GM19238 (cell line): ENCODE measurements at regions not wholly inside any gene's neighbourhood (a gene's known extent, or its start where the extent isn't known, plus 50 kb on each side); places are given as distances from the start of the nearest gene placed in this dataset.
"Not testable (repeated sequence)": the region's sequence is repeated elsewhere in the genome, so short reads cannot be mapped to it uniquely, and the experiment has no call there.

Experiments
- DNase-seq: peaks from one replicate; pipeline ENCODE4 v3.0.0; 2011; ENCODE audit warnings: low spot score; ENCODE audit not compliant: insufficient read length

DNA sequence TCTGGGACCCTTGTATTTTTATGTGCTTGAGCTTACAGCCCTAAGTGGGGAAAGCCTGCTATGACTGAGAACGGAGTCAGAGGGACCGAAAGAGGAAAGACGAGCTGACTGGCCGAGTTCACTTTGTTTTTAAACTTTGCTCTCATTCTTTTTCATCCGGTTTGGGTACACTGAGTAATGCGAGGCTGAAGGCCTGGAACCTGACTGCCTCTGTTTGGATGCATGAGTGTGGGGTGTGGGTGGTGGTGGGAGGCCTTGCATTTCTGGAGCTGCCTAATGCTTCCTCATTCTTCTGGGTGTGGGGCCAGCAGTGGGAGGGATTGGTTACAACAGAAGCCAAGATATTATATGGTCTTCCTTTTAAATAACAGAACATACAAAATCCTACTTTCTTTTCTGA is 155.5 kb downstream of the BUB3 start:
- DNase-seq: no peak

DNA sequence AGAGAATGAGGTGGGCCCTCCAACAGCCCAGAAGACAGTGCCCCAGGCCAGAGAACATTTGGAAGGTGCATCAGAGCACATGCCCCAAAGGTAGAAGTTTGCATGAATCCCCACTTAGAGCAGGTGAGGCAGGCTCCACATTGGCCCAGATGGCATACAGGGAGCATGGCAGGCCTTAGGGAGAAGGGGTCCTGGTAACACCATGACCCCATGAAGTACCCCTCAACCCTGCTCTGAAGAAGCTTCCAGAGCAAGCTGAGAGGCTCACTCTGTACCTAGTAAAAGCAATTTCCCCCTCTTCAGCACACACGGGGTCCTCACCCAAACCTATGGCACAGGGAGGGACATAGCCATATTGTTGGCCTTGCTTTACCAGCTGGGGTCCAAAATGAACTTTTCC is 162.6 kb downstream of the BUB3 start:
- no peak for DNase-seq

DNA sequence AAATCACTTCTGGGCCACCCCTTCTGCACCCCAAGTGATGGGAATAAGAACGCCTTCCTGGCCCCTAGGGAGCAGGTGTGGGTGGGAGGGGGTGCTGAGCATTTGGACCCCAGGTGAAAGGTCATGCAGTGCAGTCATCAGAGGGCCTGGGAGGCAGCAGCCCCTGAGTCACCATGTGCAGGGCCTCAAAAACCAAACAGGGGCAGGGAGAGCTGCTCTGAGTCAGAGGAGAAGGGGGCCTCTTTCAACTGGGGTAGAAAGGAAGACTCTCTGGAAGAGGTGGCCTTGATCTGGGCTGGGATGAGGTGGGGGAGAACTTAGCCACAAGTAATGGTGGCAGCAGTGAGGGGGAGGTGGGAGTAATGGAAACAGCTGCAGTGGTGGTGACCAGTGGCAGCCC is 164.3 kb downstream of the BUB3 start:
- DNase-seq: no peak

DNA sequence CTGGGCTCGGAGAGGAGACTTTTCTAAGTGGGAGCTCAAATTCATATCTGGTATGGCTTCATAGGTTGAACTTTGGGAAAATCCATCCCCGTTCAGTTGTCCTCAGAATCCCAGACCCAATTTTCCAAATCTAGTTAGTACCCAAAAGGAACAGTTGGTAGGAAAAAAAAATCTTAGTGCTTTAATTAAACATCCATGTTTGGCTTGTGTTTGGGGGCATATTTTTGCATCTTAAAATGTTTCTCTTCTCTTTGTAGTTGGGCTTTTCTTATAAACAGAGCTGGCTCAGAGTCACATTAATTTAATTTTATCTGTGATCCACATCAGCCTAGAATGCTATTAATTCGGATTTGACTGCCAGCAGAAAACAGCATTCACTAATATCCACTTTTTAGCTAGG is 165.9 kb downstream of the BUB3 start:
- DNase-seq: no peak

DNA sequence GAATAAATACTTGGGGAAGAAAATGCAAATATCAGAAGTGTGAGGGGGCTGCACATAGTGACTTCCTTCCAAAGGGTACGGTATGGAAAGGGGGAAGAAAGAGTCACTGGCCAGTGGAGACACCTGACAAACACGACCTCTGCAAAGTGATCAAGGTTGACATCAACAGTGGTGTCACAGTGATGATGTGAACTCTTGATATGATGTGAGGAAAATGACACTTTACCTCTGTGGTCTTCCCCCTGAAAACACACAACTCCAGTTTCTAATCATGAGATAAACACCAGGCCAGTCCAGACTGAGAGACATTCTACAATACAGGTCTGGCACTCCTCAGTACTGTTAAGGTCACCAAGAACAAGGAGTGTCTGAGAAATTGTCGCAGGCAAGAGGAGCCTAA is 169.7 kb downstream of the BUB3 start:
- no peak for DNase-seq

DNA sequence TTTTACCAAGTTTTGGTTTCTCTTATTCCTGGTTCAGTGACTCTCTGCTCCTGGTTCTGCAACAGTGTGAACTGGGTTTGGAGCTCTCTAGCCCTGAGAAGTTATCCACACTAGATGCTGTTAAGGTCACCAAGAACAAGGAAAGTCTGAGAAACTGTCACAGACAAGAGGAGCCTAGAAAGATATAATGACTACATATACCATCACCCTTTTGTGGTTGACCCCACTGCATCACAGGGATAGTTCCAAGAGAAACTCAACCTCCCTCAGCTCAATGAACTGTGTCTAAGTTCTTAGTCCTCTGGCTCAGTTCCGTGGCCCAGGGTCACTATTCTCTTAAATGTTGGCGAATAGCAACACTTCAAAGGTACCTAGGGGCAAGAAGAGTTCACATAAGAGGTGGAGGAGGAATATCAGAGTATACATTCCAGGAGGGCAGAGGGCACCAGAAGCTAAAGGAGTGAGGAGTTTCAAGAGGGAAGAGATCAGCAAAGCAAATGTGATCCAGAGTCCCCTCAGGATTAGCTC is 171.5 kb downstream of the BUB3 start:
- DNase-seq: no peak

DNA sequence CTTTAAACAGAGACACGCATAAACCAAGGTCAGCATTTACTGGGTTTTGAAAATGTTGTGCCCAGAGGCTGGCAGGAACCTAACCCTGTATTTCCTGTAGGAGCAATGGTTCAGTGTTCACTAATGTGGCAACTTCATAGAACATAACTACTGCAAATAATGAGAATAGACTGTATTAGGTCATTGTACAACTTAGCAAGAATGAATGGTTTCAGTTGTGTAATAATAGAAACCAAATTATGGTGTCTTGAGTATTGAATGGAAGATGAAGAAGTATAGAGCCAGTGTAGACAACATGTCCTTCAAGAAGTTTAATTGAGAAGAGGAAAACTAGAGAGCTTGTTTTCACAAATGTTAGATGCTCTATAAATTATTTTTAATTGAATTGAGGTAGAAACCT is 172.5 kb downstream of the BUB3 start:
- DNase-seq: no peak

DNA sequence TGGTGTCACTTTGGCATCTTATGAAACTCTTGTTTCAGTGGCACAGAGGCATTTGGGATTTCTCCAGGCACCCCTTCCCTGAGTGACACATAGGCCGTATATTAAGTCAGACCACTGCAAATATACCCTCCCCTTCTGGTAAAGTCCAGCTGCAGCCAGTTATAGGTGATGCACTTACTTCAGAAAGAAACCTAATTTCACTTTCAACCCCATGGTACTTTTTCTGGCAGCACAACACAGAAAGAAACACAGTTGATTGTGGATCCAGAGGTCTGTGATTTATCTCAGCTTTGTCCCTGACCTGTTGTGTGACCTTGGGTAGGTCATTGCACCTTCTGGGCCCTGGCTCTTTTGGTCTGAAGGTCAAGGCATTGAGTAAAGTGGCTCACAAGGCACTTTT is 173.2 kb downstream of the BUB3 start:
- DNase-seq: no peak

DNA sequence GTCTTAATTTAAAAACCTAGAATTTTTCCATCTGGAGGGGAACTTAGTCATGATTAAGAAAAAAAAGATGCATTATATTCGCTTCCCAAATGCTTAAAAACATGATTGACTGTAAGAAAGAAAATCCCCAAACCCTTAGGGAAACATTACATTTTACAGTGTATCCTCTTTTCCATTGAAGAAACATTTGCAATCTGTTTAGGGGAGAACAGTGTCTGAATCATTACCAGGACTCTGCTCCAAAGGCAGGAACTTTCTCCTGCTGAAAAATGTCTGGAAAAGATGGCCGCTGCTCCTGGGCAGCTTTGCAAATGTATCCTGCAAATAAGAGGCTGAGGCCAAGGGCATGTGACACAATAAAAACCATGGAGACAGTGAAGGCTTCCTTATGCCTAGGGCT is 173.7 kb downstream of the BUB3 start:
- no peak for DNase-seq

DNA sequence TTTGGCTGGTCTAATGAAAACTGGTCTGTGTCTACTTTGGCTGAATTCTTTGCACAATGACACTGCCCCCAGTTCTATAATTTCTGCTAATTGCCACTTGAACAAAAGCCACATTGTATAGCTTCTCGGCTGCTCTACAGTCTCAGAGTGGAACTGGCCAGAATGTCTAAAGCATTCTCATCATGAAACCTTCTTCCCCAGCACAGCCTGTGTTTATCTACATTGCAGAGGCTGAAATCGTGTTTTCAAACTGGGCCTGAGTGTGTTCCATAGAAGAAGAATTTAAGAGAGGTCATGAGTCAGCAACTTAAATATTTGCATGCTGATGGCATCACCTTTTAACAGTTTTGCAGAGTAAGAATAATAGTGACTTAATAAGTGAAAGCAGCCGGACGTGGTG is 177.2 kb downstream of the BUB3 start:
- no peak for DNase-seq

DNA sequence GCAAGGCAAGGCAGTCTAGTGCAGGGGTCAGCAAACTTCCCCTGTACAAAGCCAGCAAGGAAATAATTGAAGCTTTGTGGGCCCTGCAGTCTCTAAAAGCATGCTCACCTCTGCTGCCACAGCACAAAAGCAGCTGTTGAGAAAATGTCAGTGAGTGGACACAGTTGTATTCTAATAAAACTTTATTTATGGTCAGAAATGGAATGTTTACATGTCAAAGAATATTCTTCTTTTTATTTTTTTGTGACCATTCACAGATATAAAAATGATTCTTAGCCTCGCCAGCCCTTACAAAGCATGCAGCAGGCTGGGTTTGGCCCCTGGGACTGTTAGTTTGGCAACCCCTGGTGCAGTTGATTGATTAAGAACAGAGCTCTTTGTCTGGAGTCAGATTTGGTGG is 192.4 kb downstream of the BUB3 start:
- DNase-seq: no peak

DNA sequence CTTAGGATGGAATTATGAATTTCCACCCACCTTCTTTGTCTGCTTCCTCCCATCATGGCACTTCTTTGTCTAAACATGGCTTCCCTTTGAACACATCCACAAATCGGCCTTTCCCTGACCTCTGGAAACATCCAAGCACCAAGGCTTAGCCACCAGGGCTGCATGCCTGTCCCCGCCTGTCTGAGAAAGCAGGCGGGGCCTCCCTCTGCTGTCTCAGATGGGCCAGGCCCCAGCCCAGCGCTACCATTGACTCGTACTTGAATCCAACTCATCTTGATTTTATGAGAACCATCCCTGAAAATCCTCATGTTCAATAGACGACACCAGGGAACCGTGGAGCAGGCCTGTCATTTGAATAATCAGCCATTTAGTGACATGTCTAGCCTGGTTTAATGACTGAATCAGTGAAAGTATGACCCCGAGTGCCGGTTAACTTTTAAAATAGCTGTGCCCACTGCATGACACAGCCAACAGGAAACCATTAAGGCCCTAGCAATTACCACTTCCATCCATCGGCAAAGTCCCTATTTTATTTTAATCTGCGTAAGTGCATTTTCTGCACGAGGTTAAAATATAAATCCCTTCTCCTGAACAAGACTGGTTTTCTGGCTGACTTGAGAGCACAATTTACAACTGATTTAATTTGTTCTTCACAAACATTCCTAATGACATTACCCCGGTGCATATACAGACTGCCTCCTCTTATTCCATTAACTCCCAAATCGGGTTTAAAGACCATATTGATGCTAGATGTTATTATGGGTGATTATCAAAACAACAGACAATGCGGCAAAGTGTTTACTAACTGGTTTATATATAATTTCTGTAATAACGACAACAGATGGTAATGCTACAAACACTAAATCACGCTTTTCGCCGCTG is 194.7 kb downstream of the BUB3 start:
- no peak for DNase-seq

DNA sequence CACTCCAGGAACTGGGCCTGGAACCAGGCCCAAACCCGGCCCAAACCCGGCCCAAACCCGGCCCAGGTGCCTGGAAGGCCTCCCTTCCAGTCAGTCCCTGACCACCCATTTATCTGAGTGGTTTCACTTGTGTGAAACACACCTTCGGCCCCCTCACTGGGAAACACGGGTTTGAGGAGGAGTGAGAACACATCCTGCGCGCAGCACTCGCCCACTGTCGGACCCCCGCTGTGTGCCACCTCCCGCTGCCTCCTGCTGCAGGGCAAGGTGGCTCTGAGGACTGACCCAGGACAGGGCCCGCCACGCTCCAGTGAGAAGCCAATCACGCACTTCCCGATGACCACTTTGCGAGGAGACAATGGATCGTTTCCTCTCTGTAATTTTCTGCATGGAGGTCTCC is 197.5 kb downstream of the BUB3 start:
- no peak for DNase-seq

DNA sequence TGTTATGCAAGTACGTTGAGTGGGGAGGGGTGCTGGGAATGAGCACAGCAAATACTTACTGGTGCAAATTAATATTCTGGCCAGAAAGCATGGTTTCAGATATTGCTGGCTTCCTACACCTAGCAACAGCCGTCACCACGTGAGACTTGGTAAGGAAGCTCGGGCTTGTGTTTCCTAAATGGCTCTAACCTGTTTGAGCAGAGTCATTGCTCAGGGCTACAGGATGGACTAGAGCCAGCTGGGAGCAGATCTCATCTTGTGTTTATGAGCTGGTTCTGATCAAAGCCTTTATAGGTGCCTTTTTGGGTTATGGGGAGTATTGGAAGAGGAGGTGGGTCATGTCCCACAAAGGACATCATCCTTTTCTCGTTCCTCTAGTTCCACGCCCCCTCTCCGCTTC is 200.3 kb downstream of the BUB3 start:
- no peak for DNase-seq

DNA sequence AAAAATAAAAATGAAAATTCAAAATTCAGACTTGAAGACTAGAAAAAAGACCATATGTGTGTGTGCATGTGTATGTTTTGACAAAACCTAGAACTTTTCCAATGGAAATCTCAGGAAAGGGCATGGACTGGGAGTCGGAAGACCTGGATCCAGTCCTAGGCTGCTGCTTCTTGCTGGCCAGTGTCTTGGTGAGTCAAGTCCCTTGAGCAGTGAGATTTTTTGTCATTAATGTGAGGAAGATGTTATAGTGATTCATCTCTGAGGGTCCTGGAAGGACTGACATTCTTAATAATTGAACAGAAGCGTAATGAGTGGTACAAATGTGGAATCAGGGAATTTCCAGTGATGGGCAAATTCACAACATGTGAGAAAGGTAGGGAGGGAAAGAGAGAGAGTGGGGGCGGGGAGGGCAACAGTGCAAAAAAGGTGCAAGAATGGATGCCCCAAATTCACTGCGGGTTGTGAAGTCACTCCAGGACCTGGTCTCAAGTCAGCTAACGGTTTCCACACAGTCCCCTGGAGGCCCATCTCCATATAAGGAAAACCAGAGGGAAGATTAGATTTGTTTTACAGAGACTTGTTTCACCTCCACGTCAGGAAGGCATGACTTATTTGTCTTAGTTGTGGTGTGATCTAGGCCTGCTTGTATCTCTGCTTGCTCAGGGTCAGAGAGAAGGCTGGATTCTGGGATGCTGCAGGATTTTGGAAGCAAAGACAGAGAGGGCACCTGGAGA is 201.7 kb downstream of the BUB3 start:
- no peak for DNase-seq

DNA sequence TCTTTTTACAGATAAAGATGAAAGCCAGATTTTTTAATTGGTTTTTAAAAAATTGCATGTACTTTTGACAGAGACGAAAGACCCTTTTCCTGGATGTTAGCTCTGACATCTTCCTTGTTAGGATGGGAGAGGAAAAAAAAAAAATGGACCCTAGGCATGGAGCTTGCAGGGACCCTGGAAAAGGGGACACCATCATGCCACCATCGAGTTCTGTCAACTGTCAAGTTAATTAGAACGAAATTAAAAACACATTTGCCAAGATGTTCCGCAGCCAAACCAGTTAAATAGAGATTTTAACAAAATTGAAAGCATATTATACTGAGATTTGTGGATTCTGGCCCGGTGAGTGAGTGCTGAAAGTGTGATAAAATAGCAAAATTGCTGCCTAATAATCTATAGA is 202.6 kb downstream of the BUB3 start:
- DNase-seq: no peak

DNA sequence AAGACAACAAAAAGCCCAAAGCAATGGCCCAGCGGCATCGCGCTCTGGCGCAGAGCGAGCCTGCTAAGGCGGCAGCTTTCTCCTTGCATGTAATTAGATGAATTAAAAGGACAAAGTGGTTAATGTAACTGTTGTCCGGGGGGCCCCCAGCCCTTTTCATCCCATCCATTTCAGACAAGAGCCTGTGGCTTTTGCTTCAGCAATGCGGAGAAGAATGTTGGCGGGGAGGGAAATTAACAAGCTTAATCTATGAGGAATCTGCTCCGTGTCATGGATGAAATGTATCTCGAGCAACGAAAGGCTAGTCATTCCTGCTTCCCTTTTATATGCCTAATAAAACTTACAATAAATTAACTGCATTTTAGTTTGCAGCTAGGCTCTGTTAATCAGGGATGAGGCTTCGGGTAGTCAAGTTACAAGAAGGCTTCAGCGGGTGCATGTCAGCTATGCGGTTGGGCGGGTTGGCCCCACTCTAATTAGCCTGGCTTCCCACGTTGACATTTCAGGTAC is 203.3 kb downstream of the BUB3 start:
- DNase-seq: no peak

DNA sequence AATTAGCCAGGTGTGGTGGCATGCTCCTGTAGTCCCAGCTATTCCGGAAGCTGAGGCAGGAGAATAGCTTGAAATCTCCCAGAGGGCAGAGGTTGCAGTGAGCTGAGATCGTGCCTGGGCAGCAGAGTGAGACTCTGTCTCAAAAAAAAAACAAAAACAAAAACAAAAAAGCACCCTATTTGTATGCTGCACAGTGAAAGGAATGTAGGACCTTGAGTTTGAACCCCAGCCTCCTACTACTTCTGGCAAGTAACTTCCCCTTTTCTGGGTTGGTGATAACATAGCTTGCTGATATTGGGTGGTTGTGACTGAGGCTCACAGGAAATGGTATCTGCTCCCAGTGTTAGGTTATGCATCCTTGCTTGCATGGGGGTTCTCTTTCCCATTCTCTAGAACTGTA is 205.3 kb downstream of the BUB3 start:
- DNase-seq: no peak

DNA sequence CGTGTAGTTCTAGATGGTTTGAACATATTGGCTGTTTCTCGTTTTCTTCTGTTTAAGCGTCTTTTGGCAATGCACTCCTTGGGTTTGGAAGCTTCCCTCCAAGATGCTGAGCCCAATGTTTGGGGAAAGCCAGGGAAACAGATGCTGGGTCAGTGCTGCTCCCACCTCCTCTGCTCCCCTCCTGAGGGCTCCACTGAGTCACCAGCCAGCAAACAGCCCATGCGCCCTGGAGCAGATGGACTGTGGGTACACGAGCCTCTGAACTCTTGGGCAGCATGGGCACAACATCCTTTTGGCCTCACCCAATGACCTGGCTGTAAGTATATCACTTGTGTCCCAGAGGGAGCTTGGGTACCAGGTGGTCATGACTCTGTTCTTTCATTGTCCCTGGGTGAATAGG is 207.6 kb downstream of the BUB3 start:
- no peak for DNase-seq

DNA sequence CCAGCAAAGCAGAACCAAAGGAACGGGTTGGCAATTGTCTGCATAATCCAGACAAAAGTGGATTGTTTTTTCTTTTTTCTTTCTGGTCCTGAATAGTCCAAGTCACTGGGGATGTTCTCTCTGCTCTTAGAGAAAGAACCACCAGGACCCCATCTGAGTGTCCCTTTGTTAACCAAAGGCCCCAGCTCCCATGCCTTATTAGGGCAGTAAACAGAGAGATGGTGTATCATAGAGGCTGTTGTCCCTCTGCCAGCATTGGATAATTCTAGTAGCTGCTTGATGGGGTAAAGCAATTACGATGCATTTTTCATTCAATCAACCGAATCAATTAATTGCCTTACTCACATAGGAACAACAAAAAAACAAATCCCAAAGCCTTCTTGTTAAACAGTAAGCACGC is 213.0 kb downstream of the BUB3 start:
- no peak for DNase-seq

DNA sequence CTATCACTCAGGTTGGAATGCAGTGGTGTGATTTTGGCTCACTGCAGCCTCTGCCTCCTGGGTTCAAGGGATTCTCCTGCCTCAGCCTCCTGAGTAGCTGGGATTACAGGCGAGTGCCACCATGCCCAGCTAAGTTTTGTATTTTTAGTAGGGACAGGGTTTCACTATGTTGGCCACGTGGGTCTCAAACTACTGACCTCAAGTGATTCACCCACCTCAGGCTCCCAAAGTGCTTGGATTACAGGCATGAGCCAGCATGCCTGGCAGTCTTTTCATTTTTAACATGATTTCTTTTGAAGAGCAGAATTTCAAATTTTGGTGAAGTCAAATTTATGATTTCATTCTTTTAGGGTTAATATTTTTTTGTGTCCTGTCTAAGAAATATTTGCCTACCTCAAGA is 217.4 kb downstream of the BUB3 start:
- DNase-seq: not testable (repeated sequence)

DNA sequence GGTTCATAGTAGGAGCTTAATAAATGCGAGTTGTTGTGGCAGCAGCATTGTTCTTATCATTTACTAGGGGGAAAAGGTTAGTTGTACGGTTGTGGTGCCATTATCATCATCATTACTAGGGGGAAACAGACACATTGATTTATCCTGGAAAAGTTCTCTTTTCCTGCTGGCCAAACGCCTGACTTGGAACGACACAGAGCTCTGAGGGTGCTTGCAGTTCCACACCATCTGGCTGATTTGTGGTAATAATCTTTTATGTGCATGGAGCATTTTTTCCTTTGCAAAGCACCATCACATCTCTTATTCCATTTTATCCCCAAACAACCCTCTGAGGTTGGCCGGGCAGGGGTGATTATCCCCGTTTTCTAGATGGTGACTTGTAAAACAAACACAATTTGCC is 219.4 kb downstream of the BUB3 start:
- no peak for DNase-seq

DNA sequence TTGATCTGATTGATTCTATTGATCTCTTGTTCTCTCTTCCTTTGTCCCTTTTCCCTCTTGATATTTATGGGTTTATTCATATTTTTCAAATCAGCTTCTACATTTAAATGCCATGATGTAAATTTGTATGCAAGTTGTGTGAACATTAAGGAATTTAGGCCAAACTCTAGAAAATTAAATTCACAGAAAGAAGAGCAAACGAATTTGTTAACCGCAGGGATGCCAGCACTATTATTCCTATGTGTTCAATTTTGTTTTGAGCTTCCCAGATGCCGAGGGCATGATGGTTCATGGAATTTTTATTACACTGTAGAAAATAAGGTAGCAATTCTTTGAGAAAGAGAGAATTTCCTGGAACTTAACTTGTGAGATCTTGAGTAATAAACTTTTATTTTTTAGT is 220.9 kb downstream of the BUB3 start:
- DNase-seq: no peak
